Osteoblast (primary cell): ENCODE measurements at regions not wholly inside any gene's neighbourhood (a gene's known extent, or its start where the extent isn't known, plus 50 kb on each side); places are given as distances from the start of the nearest gene placed in this dataset.

ENCODE experiments used
- DNase-seq: peaks from one replicate; pipeline ENCODE4 v3.0.0; 2011; ENCODE audit warnings: low spot score, mixed read lengths; ENCODE audit not compliant: insufficient read length; ENCODE audit errors: missing footprints
- H2AFZ ChIP-seq: 2 replicates; pipeline ENCODE4 v1.6.0; 2011; ENCODE audit warnings: mild to moderate bottlenecking, low read length
- H3K27ac ChIP-seq: 2 replicates; pipeline ENCODE4 v1.5.1; 2011; ENCODE audit warnings: mild to moderate bottlenecking, low read depth, low read length, moderate library complexity
- H3K27me3 ChIP-seq: 2 replicates; pipeline ENCODE4 v1.6.0; 2012; ENCODE audit warnings: mild to moderate bottlenecking, control low read depth, inconsistent platforms, low read length, moderate library complexity; ENCODE audit not compliant: insufficient read depth
- H3K36me3 ChIP-seq: 2 replicates; pipeline ENCODE4 v1.5.1; 2011; ENCODE audit warnings: mild to moderate bottlenecking, low read length, control low read depth, moderate library complexity; ENCODE audit not compliant: insufficient read depth
- H3K4me1 ChIP-seq: 2 replicates; pipeline ENCODE4 v1.5.1; 2011; ENCODE audit warnings: mild to moderate bottlenecking, low read length, control low read depth, moderate library complexity; ENCODE audit not compliant: insufficient read depth
- H3K4me2 ChIP-seq: 2 replicates; pipeline ENCODE4 v1.6.0; 2011; ENCODE audit warnings: mild to moderate bottlenecking, low read length; ENCODE audit not compliant: insufficient read depth
- H3K4me3 ChIP-seq: fragments of 200-600 bp; sonication (generic); 3 replicates; pipeline ENCODE4 v1.5.1; 2012; ENCODE audit warnings: mild to moderate bottlenecking, low read length, inconsistent platforms; ENCODE audit not compliant: insufficient read depth
- H3K79me2 ChIP-seq: 2 replicates; pipeline ENCODE4 v1.6.0; 2012; ENCODE audit warnings: mild to moderate bottlenecking, low read length, control low read depth, inconsistent platforms; ENCODE audit not compliant: insufficient read depth
- H3K9me3 ChIP-seq: 2 replicates; pipeline ENCODE4 v1.5.1; 2011; ENCODE audit warnings: low read depth, low read length, control low read depth
- H4K20me1 ChIP-seq: 2 replicates; pipeline ENCODE4 v1.6.0; 2012; ENCODE audit warnings: mild to moderate bottlenecking, low read length, control low read depth; ENCODE audit not compliant: insufficient read depth
- TF ChIP-seq, protein P1 (sequence below): IDR thresholded peaks from 2 replicates; pipeline ENCODE4 v1.5.1; 2011; ENCODE audit warnings: mild to moderate bottlenecking, low read depth, low read length, moderate library complexity; ENCODE audit errors: extremely low read depth

GRCh38 chr2:33904801-33905200 is 305.7 kb upstream of the FAM98A start:
- Histone ChIP-seq H2AFZ (no peak overlapping the region), H3K4me2 (no peak overlapping the region), H4K20me1 (no peaks in the 10 kb centered on the region), H3K79me2 (no peaks in the 10 kb centered on the region), H3K4me1 (no peaks in the 10 kb centered on the region), H3K27ac (no peak overlapping the region), H3K36me3 (no peaks in the 10 kb centered on the region), H3K4me3 (no peak overlapping the region), H3K9me3 (no peaks in the 10 kb centered on the region), H3K27me3 (no peaks in the 10 kb centered on the region)
- TF ChIP-seq, protein P1, sequence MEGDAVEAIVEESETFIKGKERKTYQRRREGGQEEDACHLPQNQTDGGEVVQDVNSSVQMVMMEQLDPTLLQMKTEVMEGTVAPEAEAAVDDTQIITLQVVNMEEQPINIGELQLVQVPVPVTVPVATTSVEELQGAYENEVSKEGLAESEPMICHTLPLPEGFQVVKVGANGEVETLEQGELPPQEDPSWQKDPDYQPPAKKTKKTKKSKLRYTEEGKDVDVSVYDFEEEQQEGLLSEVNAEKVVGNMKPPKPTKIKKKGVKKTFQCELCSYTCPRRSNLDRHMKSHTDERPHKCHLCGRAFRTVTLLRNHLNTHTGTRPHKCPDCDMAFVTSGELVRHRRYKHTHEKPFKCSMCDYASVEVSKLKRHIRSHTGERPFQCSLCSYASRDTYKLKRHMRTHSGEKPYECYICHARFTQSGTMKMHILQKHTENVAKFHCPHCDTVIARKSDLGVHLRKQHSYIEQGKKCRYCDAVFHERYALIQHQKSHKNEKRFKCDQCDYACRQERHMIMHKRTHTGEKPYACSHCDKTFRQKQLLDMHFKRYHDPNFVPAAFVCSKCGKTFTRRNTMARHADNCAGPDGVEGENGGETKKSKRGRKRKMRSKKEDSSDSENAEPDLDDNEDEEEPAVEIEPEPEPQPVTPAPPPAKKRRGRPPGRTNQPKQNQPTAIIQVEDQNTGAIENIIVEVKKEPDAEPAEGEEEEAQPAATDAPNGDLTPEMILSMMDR, result no peak
- DNase-seq, result no peak

GRCh38 chr2:33903701-33904100 is 304.6 kb upstream of the FAM98A start:
- no peaks in the 10 kb centered on the region for H3K27me3 ChIP-seq
- H3K4me3 ChIP-seq, result no peak overlapping the region
- H3K4me2 ChIP-seq, result no peak overlapping the region
- H3K27ac ChIP-seq, result no peak overlapping the region
- H3K36me3 ChIP-seq, result no peaks in the 10 kb centered on the region
- H3K9me3 ChIP-seq, result no peaks in the 10 kb centered on the region
- H3K79me2 ChIP-seq, result no peaks in the 10 kb centered on the region
- DNase-seq, result no peak
- TF ChIP-seq, protein P1, result no peak
- H4K20me1 ChIP-seq, result no peaks in the 10 kb centered on the region
- H3K4me1 ChIP-seq, result no peaks in the 10 kb centered on the region
- no peak overlapping the region for H2AFZ ChIP-seq

- no peaks in the 10 kb centered on the region for H3K4me1 ChIP-seq
- no peak overlapping the region for H3K4me2 ChIP-seq
- H4K20me1 ChIP-seq, result no peaks in the 10 kb centered on the region
- no peaks in the 10 kb centered on the region for H3K79me2 ChIP-seq
- H3K9me3 ChIP-seq, result no peaks in the 10 kb centered on the region
- no peaks in the 10 kb centered on the region for H3K27me3 ChIP-seq
- no peaks in the 10 kb centered on the region for H3K36me3 ChIP-seq
- no peak overlapping the region for H3K4me3 ChIP-seq
- H2AFZ ChIP-seq, result no peak overlapping the region
- DNase-seq, result no peak
- no peak overlapping the region for H3K27ac ChIP-seq
- TF ChIP-seq, protein P1, result no peak
Observed at GRCh38 chr2:33903215-33903614, 304.1 kb upstream of the FAM98A start.

DNA sequence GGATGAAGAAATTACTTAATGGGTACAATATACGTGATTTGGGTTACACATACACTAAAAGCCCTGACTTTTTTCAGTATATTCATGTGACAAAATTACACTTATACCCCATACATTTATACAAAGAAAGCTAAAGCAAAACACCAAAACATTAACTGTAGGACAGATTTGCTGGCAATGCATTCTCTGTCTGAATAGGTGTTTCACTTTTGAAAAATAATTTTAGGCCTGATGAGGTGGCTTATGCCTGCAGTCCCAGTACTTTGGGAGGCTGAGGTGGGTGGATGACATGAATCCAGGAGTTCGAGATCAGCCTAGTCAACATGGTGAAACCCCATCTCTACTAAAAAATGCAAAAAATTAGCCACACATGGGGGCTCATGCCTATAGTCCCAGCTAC is 301.5 kb upstream of the FAM98A start:
- no peak overlapping the region for H2AFZ ChIP-seq
- no peaks in the 10 kb centered on the region for H3K27me3 ChIP-seq
- DNase-seq, result no peak
- H3K9me3 ChIP-seq, result no peaks in the 10 kb centered on the region
- H3K4me1 ChIP-seq, result no peaks in the 10 kb centered on the region
- H3K36me3 ChIP-seq, result no peaks in the 10 kb centered on the region
- no peak overlapping the region for H3K4me3 ChIP-seq
- TF ChIP-seq, protein P1, result no peak
- no peak overlapping the region for H3K27ac ChIP-seq
- no peaks in the 10 kb centered on the region for H4K20me1 ChIP-seq
- H3K4me2 ChIP-seq, result no peak overlapping the region
- H3K79me2 ChIP-seq, result no peaks in the 10 kb centered on the region
